NCI-H2196 (cell line): ENCODE measurements at regions not wholly inside any gene's neighbourhood (a gene's known extent, or its start where the extent isn't known, plus 50 kb on each side); places are given as distances from the start of the nearest gene placed in this dataset.
"Not testable (repeated sequence)": the region's sequence is repeated elsewhere in the genome, so short reads cannot be mapped to it uniquely, and the experiment has no call there.

Experiments
- DNase-seq: peaks from one replicate; lab custom pipeline; 2025; ENCODE audit not compliant: unreplicated experiment; lab: John Stamatoyannopoulos, UW

GRCh38 chr6:98014442-98015201 lies 731.6 kb upstream of the MMS22L start:
- peak; percentile 8 for DNase-seq

GRCh38 chr6:98016565-98016964 lies 733.5 kb upstream of the MMS22L start:
- no peak for DNase-seq

- DNase-seq, result no peak
Observed at GRCh38 chr6:98020222-98020621, 737.2 kb upstream of the MMS22L start.

- DNase-seq, result no peak
Observed at GRCh38 chr6:98024359-98024758, 741.3 kb upstream of the MMS22L start.

GRCh38 chr6:98027898-98028297 lies 744.9 kb upstream of the MMS22L start:
- DNase-seq, result no peak

- DNase-seq, result no peak
Observed at GRCh38 chr6:98033617-98034016, 750.6 kb upstream of the MMS22L start.

GRCh38 chr6:98036344-98036923 lies 753.4 kb upstream of the MMS22L start:
- DNase-seq, result no peak

- no peak for DNase-seq
Observed at GRCh38 chr6:98037571-98037970, 754.6 kb upstream of the MMS22L start.

GRCh38 chr6:98039443-98039842 lies 756.4 kb upstream of the MMS22L start:
- DNase-seq, result no peak

GRCh38 chr6:98039904-98040607 lies 757.0 kb upstream of the MMS22L start:
- no peak for DNase-seq

GRCh38 chr6:98041056-98041455 lies 758.0 kb upstream of the MMS22L start:
- no peak for DNase-seq

GRCh38 chr6:98041921-98042320 lies 758.9 kb upstream of the MMS22L start:
- DNase-seq, result no peak

GRCh38 chr6:98044151-98044561 lies 761.1 kb upstream of the MMS22L start:
- no peak for DNase-seq

- no peak for DNase-seq
Observed at GRCh38 chr6:98044791-98045470, 761.9 kb upstream of the MMS22L start.

- no peak for DNase-seq
Observed at GRCh38 chr6:98047164-98047563, 764.1 kb upstream of the MMS22L start.

- DNase-seq, result no peak
Observed at GRCh38 chr6:98047871-98048270, 764.9 kb upstream of the MMS22L start.

GRCh38 chr6:98054453-98054852 lies 771.4 kb upstream of the MMS22L start:
- DNase-seq, result no peak

GRCh38 chr6:98056955-98057354 lies 773.9 kb upstream of the MMS22L start:
- no peak for DNase-seq

GRCh38 chr6:98067375-98067774 lies 767.0 kb upstream of the POU3F2 start:
- no peak for DNase-seq

GRCh38 chr6:98088537-98088936 lies 745.8 kb upstream of the POU3F2 start:
- DNase-seq, result not testable (repeated sequence)

GRCh38 chr6:98092331-98092730 lies 742.0 kb upstream of the POU3F2 start:
- DNase-seq, result no peak

GRCh38 chr6:98094696-98095095 lies 739.7 kb upstream of the POU3F2 start:
- DNase-seq, result no peak
